Mucosa of stomach (tissue), 1 donor: ENCODE measurements at regions not wholly inside any gene's neighbourhood (a gene's known extent, or its start where the extent isn't known, plus 50 kb on each side); places are given as distances from the start of the nearest gene placed in this dataset.
"Not testable (repeated sequence)": the region's sequence is repeated elsewhere in the genome, so short reads cannot be mapped to it uniquely, and the experiment has no call there.

Experiments
- H3K27me3 ChIP-seq: one replicate; pipeline ENCODE4 v1.7.0; 2013; ENCODE audit warnings: mild to moderate bottlenecking, low read length; ENCODE audit not compliant: control insufficient read depth, insufficient read depth
- H3K36me3 ChIP-seq: one replicate; pipeline ENCODE4 v1.7.0; 2013; ENCODE audit warnings: low read length; ENCODE audit not compliant: control insufficient read depth, insufficient read depth
- H3K4me1 ChIP-seq: one replicate; pipeline ENCODE4 v1.7.0; 2013; ENCODE audit warnings: mild to moderate bottlenecking, low read length; ENCODE audit not compliant: control insufficient read depth, insufficient read depth
- H3K4me3 ChIP-seq: one replicate; pipeline ENCODE4 v1.7.0; 2013; ENCODE audit warnings: low read length
- H3K9ac ChIP-seq: one replicate; pipeline ENCODE4 v1.7.0; 2013; ENCODE audit warnings: mild to moderate bottlenecking, low read length, moderate library complexity
- H3K9me3 ChIP-seq: one replicate; pipeline ENCODE4 v1.7.0; 2013; ENCODE audit warnings: mild to moderate bottlenecking, low read length, moderate library complexity; ENCODE audit not compliant: control insufficient read depth
- donor health status: Pancreatic carcinoma.

- Histone ChIP-seq H3K36me3 (no peaks in the 10 kb centered on the region), H3K4me1 (no peaks in the 10 kb centered on the region), H3K27me3 (no peaks in the 10 kb centered on the region), H3K9ac (no peak overlapping the region), H3K4me3 (no peak overlapping the region), H3K9me3 (no peaks in the 10 kb centered on the region)
These were observed 145.6 kb downstream of the CSNK2A3 start for GRCh38 chr11:11207428-11207827.

GRCh38 chr11:11206484-11206883 lies 146.6 kb downstream of the CSNK2A3 start:
- no peaks in the 10 kb centered on the region for H3K36me3 ChIP-seq
- H3K4me1 ChIP-seq = no peaks in the 10 kb centered on the region
- H3K9ac ChIP-seq = no peak overlapping the region
- no peaks in the 10 kb centered on the region for H3K9me3 ChIP-seq
- no peaks in the 10 kb centered on the region for H3K27me3 ChIP-seq
- no peak overlapping the region for H3K4me3 ChIP-seq

GRCh38 chr11:11202885-11203284 lies 150.2 kb downstream of the CSNK2A3 start:
- Histone ChIP-seq H3K9me3 (no peaks in the 10 kb centered on the region), H3K4me1 (no peaks in the 10 kb centered on the region), H3K27me3 (no peaks in the 10 kb centered on the region)

GRCh38 chr11:11201302-11201701 lies 151.7 kb downstream of the CSNK2A3 start:
- not testable (repeated sequence) for H3K4me1 ChIP-seq, H3K4me3 ChIP-seq

More at GRCh38 chr11:11202885-11203284, 150.2 kb downstream of the CSNK2A3 start:
- Histone ChIP-seq H3K9ac (no peak overlapping the region), H3K4me3 (no peak overlapping the region), H3K36me3 (no peaks in the 10 kb centered on the region)

GRCh38 chr11:11192541-11192940 lies 160.5 kb downstream of the CSNK2A3 start:
- no peaks in the 10 kb centered on the region for H3K4me1 ChIP-seq
- no peaks in the 10 kb centered on the region for H3K9me3 ChIP-seq
- no peak overlapping the region for H3K9ac ChIP-seq
- no peaks in the 10 kb centered on the region for H3K27me3 ChIP-seq
- H3K4me3 ChIP-seq = no peak overlapping the region
- H3K36me3 ChIP-seq = no peaks in the 10 kb centered on the region

More at GRCh38 chr11:11201302-11201701, 151.7 kb downstream of the CSNK2A3 start:
- not testable (repeated sequence) for H3K9me3 ChIP-seq, H3K27me3 ChIP-seq, H3K36me3 ChIP-seq, H3K9ac ChIP-seq

- Histone ChIP-seq H3K4me3 (no peak overlapping the region), H3K36me3 (no peaks in the 10 kb centered on the region), H3K27me3 (no peaks in the 10 kb centered on the region), H3K9me3 (no peaks in the 10 kb centered on the region), H3K9ac (no peak overlapping the region), H3K4me1 (no peaks in the 10 kb centered on the region)
These were observed 163.5 kb downstream of the CSNK2A3 start for GRCh38 chr11:11189506-11189905.

- Histone ChIP-seq H3K9ac (no peak overlapping the region), H3K36me3 (no peaks in the 10 kb centered on the region), H3K4me3 (no peak overlapping the region), H3K27me3 (no peaks in the 10 kb centered on the region), H3K4me1 (no peaks in the 10 kb centered on the region), H3K9me3 (no peaks in the 10 kb centered on the region)
These were observed 166.8 kb downstream of the CSNK2A3 start for GRCh38 chr11:11186249-11186648.

GRCh38 chr11:11182261-11182660 lies 170.8 kb downstream of the CSNK2A3 start:
- no peaks in the 10 kb centered on the region for H3K27me3 ChIP-seq
- H3K4me1 ChIP-seq = no peaks in the 10 kb centered on the region
- no peak overlapping the region for H3K9ac ChIP-seq

GRCh38 chr11:11178671-11179638 lies 174.1 kb downstream of the CSNK2A3 start:
- Histone ChIP-seq H3K9ac (no peak overlapping the region), H3K4me1 (no peaks in the 10 kb centered on the region), H3K27me3 (no peaks in the 10 kb centered on the region), H3K4me3 (no peak overlapping the region), H3K36me3 (no peaks in the 10 kb centered on the region), H3K9me3 (no peaks in the 10 kb centered on the region)

More at GRCh38 chr11:11182261-11182660, 170.8 kb downstream of the CSNK2A3 start:
- Histone ChIP-seq H3K4me3 (no peak overlapping the region), H3K9me3 (no peaks in the 10 kb centered on the region), H3K36me3 (no peaks in the 10 kb centered on the region)

GRCh38 chr11:11177156-11177808 lies 175.8 kb downstream of the CSNK2A3 start:
- H3K36me3 ChIP-seq = no peaks in the 10 kb centered on the region
- H3K9ac ChIP-seq = no peak overlapping the region
- H3K4me3 ChIP-seq = no peak overlapping the region
- H3K4me1 ChIP-seq = no peaks in the 10 kb centered on the region
- no peaks in the 10 kb centered on the region for H3K27me3 ChIP-seq
- no peaks in the 10 kb centered on the region for H3K9me3 ChIP-seq

- no peaks in the 10 kb centered on the region for H3K27me3 ChIP-seq
- no peaks in the 10 kb centered on the region for H3K9me3 ChIP-seq
- H3K4me3 ChIP-seq = no peak overlapping the region
- no peaks in the 10 kb centered on the region for H3K36me3 ChIP-seq
- H3K4me1 ChIP-seq = no peaks in the 10 kb centered on the region
- H3K9ac ChIP-seq = no peak overlapping the region
These were observed 179.6 kb downstream of the CSNK2A3 start for GRCh38 chr11:11173316-11174025.

GRCh38 chr11:11171854-11172253 lies 181.2 kb downstream of the CSNK2A3 start:
- Histone ChIP-seq H3K4me1 (no peaks in the 10 kb centered on the region), H3K9ac (no peak overlapping the region), H3K4me3 (no peak overlapping the region), H3K27me3 (no peaks in the 10 kb centered on the region), H3K36me3 (no peaks in the 10 kb centered on the region), H3K9me3 (no peaks in the 10 kb centered on the region)
